Panc1 (cell line): ENCODE measurements at regions not wholly inside any gene's neighbourhood (a gene's known extent, or its start where the extent isn't known, plus 50 kb on each side); places are given as distances from the start of the nearest gene placed in this dataset.

Source experiments
- ATAC-seq: fragments of 200-7000 bp; cut with Tn5 transposase; 2 replicates; pipeline ENCODE4 v1.9.1; 2020; ENCODE audit warnings: mild to moderate bottlenecking, moderate library complexity
- BruUV-seq: library from RNA; stranded (reverse); fragments of 400-500 nt; replicated peaks from 2 replicates; lab custom pipeline; 2021; lab: Mats Ljungman, UMichigan
- CTCF ChIA-PET: fragments of 300-600 bp; sonication (Branson Sonifier 250); formaldehyde crosslinking; loops from one replicate; lab custom pipeline; 2022; ENCODE audit warnings: antibody characterized with exemption; lab: Charles Lee
- POLR2A ChIA-PET: fragments of 300-600 bp; sonication (Branson Sonifier 250); formaldehyde crosslinking; loops from one replicate; lab custom pipeline; 2022; ENCODE audit warnings: antibody characterized with exemption; lab: Charles Lee
- DNase-seq: peaks from one replicate; pipeline ENCODE4 v3.0.0-alpha.2; 2010; ENCODE audit warnings: low read depth, low spot score
- H3K27ac ChIP-seq: 2 replicates; pipeline ENCODE4 v1.5.1; 2011; ENCODE audit warnings: mild to moderate bottlenecking, low read length, inconsistent platforms
- H3K27me3 ChIP-seq: fragments of 200-500 bp; sonication (Bioruptor generic); 2 replicates; pipeline ENCODE4 v1.6.0; 2014; ENCODE audit warnings: low read length, inconsistent platforms; ENCODE audit not compliant: control insufficient read depth, insufficient read depth
- H3K36me3 ChIP-seq: fragments of 200-500 bp; sonication (Bioruptor generic); 2 replicates; pipeline ENCODE4 v1.5.1; 2014; ENCODE audit warnings: inconsistent platforms, mild to moderate bottlenecking, low read length, moderate library complexity; ENCODE audit not compliant: control insufficient read depth, insufficient read depth
- H3K4me1 ChIP-seq: 2 replicates; pipeline ENCODE4 v1.5.1; 2011; ENCODE audit warnings: inconsistent platforms, mild to moderate bottlenecking, low read length, moderate library complexity; ENCODE audit not compliant: control insufficient read depth, insufficient read depth
- H3K4me3 ChIP-seq, 2 experiments: 2 replicates each; pipeline ENCODE4 v1.5.1; 2011 to 2012; ENCODE audit warnings: low read depth in 2 of 2, low read length in 2 of 2, mild to moderate bottlenecking in 2 of 2, inconsistent platforms in 1 of 2, moderate library complexity in 1 of 2
- H3K9me3 ChIP-seq: fragments of 200-500 bp; sonication (Bioruptor generic); 2 replicates; pipeline ENCODE4 v1.5.1; 2014; ENCODE audit warnings: low read depth, mild to moderate bottlenecking, inconsistent platforms, low read length, moderate library complexity; ENCODE audit not compliant: control insufficient read depth, insufficient read depth
- CTCF ChIP-seq: fragments of 450-650 bp; IDR thresholded peaks from 2 replicates; pipeline ENCODE4 v1.5.1; 2017; ENCODE audit warnings: mild to moderate bottlenecking
- POLR2AphosphoS5 ChIP-seq: IDR thresholded peaks from 2 replicates; pipeline ENCODE4 v1.6.1; 2012; ENCODE audit warnings: mild to moderate bottlenecking, low read depth, low read length, moderate library complexity
- REST ChIP-seq, 2 experiments: IDR thresholded peaks; 2 replicates each; pipeline ENCODE4 v1.6.1; 2011 to 2012; ENCODE audit warnings: low read depth in 2 of 2, control low read depth in 1 of 2, low read length in 1 of 2, mild to moderate bottlenecking in 1 of 2, moderate library complexity in 1 of 2; ENCODE audit not compliant: insufficient read depth in 1 of 2
- SIN3A ChIP-seq: IDR thresholded peaks from 2 replicates; pipeline ENCODE4 v1.6.1; 2012; ENCODE audit warnings: low read depth, mild to moderate bottlenecking, low read length, moderate library complexity, borderline replicate concordance; ENCODE audit not compliant: insufficient read depth
- TCF7L2 ChIP-seq: IDR thresholded peaks from 2 replicates; pipeline ENCODE4 v1.6.1; 2011; ENCODE audit warnings: mild to moderate bottlenecking, low read depth, low read length, inconsistent platforms
- in situ Hi-C: cut with HindIII; loops from 2 replicates; pipeline ENCODE4 v1.10.0; 2016; ENCODE audit warnings: low sequenced_read_pairs, low pct_unique_long_range_greater_than_20kb
- intact Hi-C: fragments of 100-400 bp; cut with micrococcal nuclease; formaldehyde crosslinking; loops from one replicate; pipeline ENCODE4 v1.10.0; 2022; ENCODE audit not compliant: unreplicated experiment

DNA sequence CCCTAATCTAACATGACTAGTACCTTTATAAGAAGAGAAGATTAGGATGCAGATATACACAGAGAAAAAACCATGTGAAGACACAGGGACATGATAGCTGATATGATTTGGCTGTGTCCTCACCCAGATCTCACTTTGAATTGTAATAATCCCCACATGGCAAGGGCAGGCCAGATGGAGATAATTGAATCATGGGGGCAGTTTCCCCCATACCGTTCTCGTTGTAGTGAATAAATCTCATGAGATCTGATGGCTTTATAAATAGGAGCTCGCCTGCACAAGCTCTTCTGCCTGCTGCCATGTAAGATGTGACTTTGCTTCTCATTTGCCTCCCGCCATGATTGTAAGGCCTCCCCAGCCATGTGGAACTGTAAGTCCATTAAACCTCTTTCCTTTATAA is 364.3 kb downstream of the FBXW7 start:
- ATAC-seq = no peak
- no peak overlapping the region for H3K4me3 ChIP-seq
- no peaks in the 10 kb centered on the region; the same call in none of the 2 replicates for H3K27me3 ChIP-seq
- intact Hi-C loops (no loop called here), in situ Hi-C loops (no loop called here)
- ChIA-PET POLR2A (no interaction called here), CTCF (no interaction called here)
- H3K27ac ChIP-seq = no peak overlapping the region
- TF ChIP-seq TCF7L2 = no peak
- TF ChIP-seq SIN3A = no peak
- TF ChIP-seq CTCF = no peak
- TF ChIP-seq REST (IDR thresholded peaks at IDR 0.05; ENCODE audit: insufficient read depth in 1 of 2, low read depth in 2 of 2, low read length in 1 of 2) = no peak
- no peak for TF ChIP-seq POLR2AphosphoS5
- DNase-seq = no peak
- BruUV-seq = no TSS peak
- no peaks in the 10 kb centered on the region for H3K4me1 ChIP-seq
- H3K36me3 ChIP-seq = no peaks in the 10 kb centered on the region
- no peaks in the 10 kb centered on the region for H3K9me3 ChIP-seq

GRCh38 chr4:152169683-152170082 is 366.2 kb downstream of the FBXW7 start:
- H3K27me3 ChIP-seq = no peaks in the 10 kb centered on the region; the same call in none of the 2 replicates
- CTCF ChIA-PET = no interaction called here
- BruUV-seq = no TSS peak
- no peaks in the 10 kb centered on the region for H3K4me1 ChIP-seq
- TF ChIP-seq POLR2AphosphoS5 (no peak), SIN3A (no peak)
- DNase-seq (no peak), ATAC-seq (no peak)
- intact Hi-C loops = no loop called here
- H3K27ac ChIP-seq = no peak overlapping the region
- H3K36me3 ChIP-seq = no peaks in the 10 kb centered on the region
- in situ Hi-C loops = no loop called here
- POLR2A ChIA-PET = no interaction called here
- no peak overlapping the region for H3K4me3 ChIP-seq
- H3K9me3 ChIP-seq = no peaks in the 10 kb centered on the region

GRCh38 chr4:152168987-152169616 is 366.8 kb downstream of the FBXW7 start:
- Histone ChIP-seq H3K4me1 (no peaks in the 10 kb centered on the region), H3K27ac (no peak overlapping the region), H3K4me3 (no peak overlapping the region), H3K27me3 (no peaks in the 10 kb centered on the region; the same call in none of the 2 replicates), H3K9me3 (no peaks in the 10 kb centered on the region), H3K36me3 (no peaks in the 10 kb centered on the region)
- POLR2A ChIA-PET = no interaction called here
- ATAC-seq = no peak
- TF ChIP-seq REST (IDR thresholded peaks at IDR 0.05; ENCODE audit: insufficient read depth in 1 of 2, low read depth in 2 of 2, low read length in 1 of 2) = no peak
- TF ChIP-seq TCF7L2 = no peak
- TF ChIP-seq POLR2AphosphoS5 = no peak
- no peak for TF ChIP-seq CTCF
- no peak for TF ChIP-seq SIN3A
- BruUV-seq = no TSS peak
- no peak for DNase-seq
- intact Hi-C loops (no loop called here), in situ Hi-C loops (no loop called here)
- CTCF ChIA-PET = no interaction called here
